ENCODE measurements at regions not wholly inside any gene's neighbourhood (a gene's known extent, or its start where the extent isn't known, plus 50 kb on each side); places are given as distances from the start of the nearest gene placed in this dataset.

GRCh38 chr3:83074485-83074884, 1313.0 kb upstream of the GBE1 start:
- no peak for TF ChIP-seq CTCF (IDR thresholded peaks at IDR 0.05)
- no peak for TF ChIP-seq POLR2A (IDR thresholded peaks at IDR 0.05)

Data from Peyer's patch (tissue), 4 donors.